ENCODE measurements at regions not wholly inside any gene's neighbourhood (a gene's known extent, or its start where the extent isn't known, plus 50 kb on each side); places are given as distances from the start of the nearest gene placed in this dataset.

GRCh38 chr5:57676222-57677098 is 193.8 kb upstream of the ACTBL2 start:
- TF ChIP-seq CTCF (IDR thresholded peaks at IDR 0.05) = no peak
- no peak for TF ChIP-seq POLR2A (IDR thresholded peaks at IDR 0.05)
